KG1 (cell line): ENCODE measurements at regions not wholly inside any gene's neighbourhood (a gene's known extent, or its start where the extent isn't known, plus 50 kb on each side); places are given as distances from the start of the nearest gene placed in this dataset.
A peak's percentile ranks its signal among the peaks of the same experiment; 100 is the strongest.
"Not testable (repeated sequence)": the region's sequence is repeated elsewhere in the genome, so short reads cannot be mapped to it uniquely, and the experiment has no call there.

Experiments used
- DNase-seq: peaks from one replicate; lab custom pipeline; 2025; lab: John Stamatoyannopoulos, UW

GRCh38 chr14:84074626-84075025, 1455.3 kb upstream of the FLRT2 start:
- DNase-seq: no peak

- no peak for DNase-seq
Observed at GRCh38 chr14:84080944-84081343, 1449.0 kb upstream of the FLRT2 start.

- DNase-seq: no peak
Observed at GRCh38 chr14:84084056-84084630, 1445.8 kb upstream of the FLRT2 start.

DNA sequence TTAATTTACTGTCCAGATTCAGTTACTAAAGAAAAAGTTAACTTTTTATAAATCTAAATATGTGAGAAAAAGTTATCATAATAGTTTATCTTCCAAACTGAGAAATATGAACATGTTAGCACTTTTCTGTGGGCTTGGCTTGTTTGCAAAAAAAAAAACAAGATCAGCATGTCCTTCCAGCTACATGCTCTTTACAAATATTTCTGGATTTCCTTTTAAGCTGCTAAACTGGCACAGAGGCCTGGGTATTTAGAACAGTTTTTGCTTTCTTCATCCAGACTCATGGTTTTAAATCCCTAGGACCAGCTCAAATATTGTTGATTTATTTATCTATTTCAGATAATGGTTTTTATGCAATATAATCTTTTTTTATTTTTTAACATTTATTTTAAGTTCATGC, 1444.5 kb upstream of the FLRT2 start:
- DNase-seq: no peak

DNA sequence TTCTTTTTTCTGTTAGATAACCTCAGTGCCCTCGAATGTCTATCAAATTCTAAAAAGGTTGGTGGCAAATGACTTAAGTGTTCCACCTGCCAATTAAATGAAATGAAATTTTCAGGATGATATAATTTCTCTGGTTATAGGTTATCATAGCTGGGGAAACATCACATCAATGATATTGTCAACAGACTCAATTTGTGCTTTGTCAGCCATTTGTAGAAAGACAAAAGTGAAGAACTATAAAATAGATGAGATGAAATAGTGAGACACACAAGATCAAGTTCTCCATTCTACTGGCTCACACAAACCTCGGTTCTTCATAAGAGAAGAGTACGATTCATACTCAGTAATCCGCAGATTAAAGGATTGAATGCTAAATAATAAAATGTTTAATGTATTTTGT, 1443.2 kb upstream of the FLRT2 start:
- DNase-seq: no peak

- no peak for DNase-seq
Observed at GRCh38 chr14:84087986-84088531, 1441.9 kb upstream of the FLRT2 start.

DNA sequence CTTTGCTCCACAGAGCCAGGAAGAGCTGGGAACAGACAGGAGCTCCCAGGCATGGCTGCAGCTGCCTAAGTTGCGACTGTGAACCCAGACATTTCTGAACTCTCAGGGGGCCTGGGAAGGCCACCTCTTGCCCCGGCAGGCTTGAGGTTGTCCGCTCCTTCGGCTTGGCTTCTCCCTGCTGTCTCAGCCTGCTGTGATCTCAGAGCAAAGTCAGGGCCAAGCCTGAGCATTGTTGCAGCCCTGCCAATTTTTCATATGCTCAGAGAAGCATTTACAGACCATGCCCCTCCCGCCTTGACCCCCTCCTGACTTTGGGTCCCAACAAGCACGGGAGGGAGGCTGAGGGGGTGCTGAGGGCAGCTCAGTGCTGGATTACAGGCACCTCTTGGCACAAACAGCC, 1439.1 kb upstream of the FLRT2 start:
- no peak for DNase-seq

DNA sequence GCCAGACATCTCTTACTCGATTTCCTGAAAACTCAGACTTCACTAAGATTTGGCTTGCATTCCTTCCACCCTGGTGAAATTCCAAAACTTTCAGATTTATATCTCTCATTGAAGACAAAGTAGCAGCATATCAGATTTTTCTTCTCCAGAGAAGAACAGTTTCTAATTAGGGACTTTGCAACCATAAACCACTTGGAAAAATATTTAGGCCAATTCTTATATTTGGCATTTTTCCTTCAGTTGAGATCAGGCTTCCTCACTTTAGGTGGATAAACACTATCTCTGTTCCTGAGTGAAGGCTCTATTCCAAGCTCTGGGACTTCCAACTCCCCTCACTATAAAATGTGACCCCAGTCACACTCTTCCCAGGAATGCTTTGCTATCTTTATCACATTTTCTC, 1434.3 kb upstream of the FLRT2 start:
- no peak for DNase-seq

DNA sequence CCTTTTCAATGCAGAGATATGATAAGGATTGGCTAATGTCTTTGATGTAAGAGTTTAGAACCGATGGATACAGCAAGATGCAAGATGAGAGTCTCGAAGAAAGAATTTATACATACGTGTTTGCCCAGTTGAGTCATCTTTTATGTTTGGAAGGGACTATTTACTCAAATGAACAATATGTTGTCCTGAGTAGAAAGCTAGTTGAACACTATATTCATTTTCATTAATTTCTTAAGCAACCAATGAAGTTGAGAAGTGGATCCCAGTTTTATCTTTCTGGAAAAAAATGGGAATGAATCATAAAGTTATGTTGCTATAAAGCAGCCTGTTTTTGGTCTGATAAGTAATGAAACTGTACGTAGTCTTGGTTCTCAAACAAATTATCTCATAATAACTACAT, 1431.7 kb upstream of the FLRT2 start:
- no peak for DNase-seq

- DNase-seq: not testable (repeated sequence)
Observed at GRCh38 chr14:84099560-84099959, 1430.4 kb upstream of the FLRT2 start.

- DNase-seq: no peak
Observed at GRCh38 chr14:84107835-84108343, 1422.1 kb upstream of the FLRT2 start.

DNA sequence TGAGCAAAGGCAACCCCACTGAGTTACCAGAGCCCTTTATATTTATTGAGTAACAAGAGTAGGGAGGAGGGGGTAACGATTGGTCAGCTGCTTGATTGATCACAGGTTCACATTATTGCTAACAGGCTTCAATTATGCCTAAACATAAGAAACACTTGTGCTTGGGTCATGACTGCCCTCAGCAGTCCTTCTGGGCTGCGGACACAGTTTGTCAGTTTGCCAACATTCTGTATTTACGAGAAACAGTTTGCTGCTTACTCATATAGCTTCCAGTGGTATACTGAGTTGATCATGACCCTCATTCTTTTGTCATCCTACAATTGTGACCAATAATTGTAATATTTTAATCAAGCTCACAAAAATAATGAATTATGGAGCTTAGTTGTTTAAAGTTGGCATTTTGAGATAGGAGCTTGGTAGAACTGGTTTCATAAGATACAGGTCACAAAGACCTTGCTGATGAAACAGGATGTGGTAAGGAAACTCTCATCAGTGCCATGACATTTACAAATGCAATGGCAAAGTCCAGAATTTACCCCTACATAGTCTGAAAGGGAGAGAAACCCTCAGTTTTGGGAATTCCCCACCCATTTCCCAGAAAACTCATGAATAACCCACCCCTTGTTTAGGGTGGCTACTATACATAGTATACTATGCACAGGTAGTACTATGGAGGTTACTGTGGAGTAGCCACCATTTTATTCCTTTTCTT, 1421.0 kb upstream of the FLRT2 start:
- DNase-seq: no peak

DNA sequence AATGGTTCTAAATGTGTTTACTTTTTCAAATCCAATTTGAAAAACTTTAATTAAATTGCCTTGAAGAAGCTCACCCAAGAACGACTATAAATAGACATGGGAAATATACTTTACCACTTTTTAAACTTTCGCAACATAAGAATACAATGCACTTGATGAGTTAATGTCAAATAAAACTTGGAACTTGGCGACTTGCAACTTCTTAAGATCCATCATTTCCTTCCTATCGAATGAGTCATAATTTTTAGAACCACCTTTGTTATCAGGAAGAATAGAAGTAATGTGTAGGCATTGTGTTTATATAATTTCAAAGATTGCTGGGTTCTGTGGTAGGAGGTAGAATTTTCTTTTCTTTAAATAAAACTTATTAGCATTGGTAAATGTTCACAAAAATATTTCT, 1417.4 kb upstream of the FLRT2 start:
- no peak for DNase-seq

- DNase-seq: no peak
Observed at GRCh38 chr14:84125676-84126075, 1404.3 kb upstream of the FLRT2 start.

GRCh38 chr14:84127495-84127894, 1402.4 kb upstream of the FLRT2 start:
- no peak for DNase-seq

DNA sequence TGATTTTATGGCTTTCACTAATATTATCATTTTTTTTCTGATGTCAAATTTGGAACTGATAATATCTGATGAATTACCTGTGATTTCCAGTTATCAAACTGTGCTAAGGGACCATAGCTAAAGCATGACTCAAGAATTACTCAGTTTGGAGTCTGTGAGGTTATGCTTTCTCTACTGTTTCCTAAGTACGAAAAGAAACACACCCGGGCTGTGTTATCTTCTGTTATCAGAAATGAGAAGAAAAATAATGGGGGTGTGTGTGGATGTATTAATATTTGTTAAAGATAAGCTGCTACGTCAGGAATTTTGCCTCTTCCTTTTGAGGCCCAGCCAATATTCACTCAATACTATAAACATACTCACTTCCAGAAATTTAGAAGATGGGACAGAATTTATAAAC, 1401.9 kb upstream of the FLRT2 start:
- no peak for DNase-seq

DNA sequence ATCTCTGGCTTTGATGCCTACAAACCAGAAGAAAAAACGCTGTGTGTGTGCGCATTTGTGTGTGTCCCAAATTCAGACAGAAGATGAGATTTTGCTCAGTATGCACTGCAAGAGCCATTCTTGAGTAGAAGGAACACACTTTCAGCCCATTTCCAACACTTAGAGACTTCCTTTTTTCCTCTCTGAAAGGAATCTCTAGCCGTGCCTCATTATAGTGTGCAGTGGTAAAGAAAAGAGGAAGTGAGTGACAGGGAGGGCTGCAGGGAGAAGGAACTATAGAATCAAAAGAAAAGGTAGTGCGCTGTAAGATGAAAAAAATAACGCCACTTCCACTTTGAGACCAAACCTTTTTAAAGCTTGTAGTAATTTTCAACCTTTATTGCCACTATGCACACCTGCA, 1400.9 kb upstream of the FLRT2 start:
- peak; percentile 77 for DNase-seq

DNA sequence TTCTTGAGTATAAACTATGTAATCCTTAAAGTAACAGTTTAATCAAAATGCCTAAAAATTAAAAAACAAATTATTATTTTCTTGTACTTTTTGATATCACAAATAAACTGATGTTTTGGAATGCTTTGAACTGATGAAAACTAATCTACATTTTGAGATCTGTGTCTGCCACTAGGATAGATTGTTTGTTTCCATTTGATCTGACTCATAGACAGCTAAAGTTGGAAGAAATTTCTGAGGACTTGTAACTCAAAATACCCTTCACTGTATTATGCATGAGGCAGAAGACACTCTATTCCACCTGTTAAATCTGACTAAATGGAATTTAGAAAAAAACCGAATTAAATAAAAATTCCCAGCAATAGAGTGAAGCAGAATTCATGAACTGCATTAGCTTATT, 1400.0 kb upstream of the FLRT2 start:
- DNase-seq: no peak

GRCh38 chr14:84131924-84132323, 1398.0 kb upstream of the FLRT2 start:
- no peak for DNase-seq

DNA sequence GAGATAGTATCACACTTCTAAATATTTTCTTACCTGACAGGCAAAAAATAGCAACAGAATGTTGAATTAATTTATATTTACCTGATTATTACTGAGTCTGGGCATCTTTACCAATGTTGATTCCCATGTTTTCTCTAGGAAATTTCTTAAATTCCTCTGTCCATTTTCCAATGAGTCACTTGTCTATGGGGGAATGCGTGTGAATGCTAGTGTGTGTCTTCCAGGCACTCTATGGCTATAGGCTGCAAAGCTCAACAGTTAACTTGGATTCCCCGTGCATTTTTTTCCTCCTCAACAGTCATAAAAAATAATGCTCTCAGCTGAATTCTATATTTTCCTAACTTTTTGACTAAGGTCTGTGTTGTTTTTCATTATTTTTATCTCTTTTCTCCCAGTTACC, 1385.8 kb upstream of the FLRT2 start:
- no peak for DNase-seq

GRCh38 chr14:84152452-84152851, 1377.5 kb upstream of the FLRT2 start:
- no peak for DNase-seq

DNA sequence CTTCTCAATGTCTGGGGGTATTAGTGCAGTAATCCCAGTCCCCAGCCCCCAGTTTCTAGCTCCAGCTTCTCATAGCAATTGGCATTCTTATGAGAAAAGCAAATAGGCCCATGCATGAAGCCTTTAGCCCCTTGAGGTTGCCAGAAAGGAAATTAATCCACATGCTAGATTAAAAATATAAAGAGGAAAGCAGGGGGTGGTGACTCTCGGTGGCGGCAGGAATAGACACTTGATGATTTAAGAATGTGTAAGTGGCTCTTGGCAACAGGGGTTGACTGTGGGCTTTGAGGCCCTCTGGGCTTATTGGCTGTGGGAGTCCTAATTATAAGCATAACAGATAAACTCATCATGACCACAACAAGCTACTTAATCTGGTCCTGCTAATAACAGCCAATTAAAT, 1367.3 kb upstream of the FLRT2 start:
- DNase-seq: no peak

- no peak for DNase-seq
Observed at GRCh38 chr14:84167026-84167425, 1362.9 kb upstream of the FLRT2 start.

DNA sequence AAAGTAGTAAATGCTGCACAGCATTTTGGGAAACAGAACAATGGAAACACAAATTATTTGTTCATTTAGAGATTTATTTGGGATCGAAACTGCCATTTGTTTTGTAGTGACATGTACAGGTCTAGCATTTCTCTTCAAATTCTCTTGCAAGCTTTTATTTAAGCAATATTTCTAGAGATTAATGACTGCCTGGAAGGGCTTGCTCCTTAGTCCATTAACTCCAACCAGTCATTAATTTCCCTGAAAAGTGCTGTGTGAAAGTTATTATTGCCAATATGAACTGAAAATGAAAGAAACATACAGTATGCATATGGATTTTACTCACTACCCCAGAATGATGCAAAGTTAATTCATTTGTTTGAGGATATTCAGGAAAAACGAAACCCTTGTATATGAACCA, 1349.6 kb upstream of the FLRT2 start:
- DNase-seq: no peak
